Tibial nerve (tissue), 4 donors: ENCODE measurements at regions not wholly inside any gene's neighbourhood (a gene's known extent, or its start where the extent isn't known, plus 50 kb on each side); places are given as distances from the start of the nearest gene placed in this dataset.

Source experiments
- EP300 ChIP-seq, 2 donors: sonication (generic); formaldehyde crosslinking; IDR thresholded peaks; one replicate each; pipeline ENCODE4 v1.6.1; 2017; ENCODE audit warnings: antibody characterized with exemption in 2 of 2, mild to moderate bottlenecking in 1 of 2
- POLR2A ChIP-seq, 2 donors: fragments of 450-650 bp; IDR thresholded peaks; one replicate each; pipeline ENCODE4 v1.6.1; 2017; ENCODE audit warnings: antibody characterized with exemption in 2 of 2, mild to moderate bottlenecking in 2 of 2, moderate library complexity in 2 of 2
- TF ChIP-seq, protein P1 (sequence below), 5 experiments: fragments of 200-600 bp in 3 of 5; fragments of 450-650 bp in 2 of 5; sonication (generic) in 3 of 5; IDR thresholded peaks; one replicate each; pipeline ENCODE4 v1.5.1; 2016 to 2019; ENCODE audit warnings: antibody characterized with exemption in 5 of 5, mild to moderate bottlenecking in 3 of 5, moderate library complexity in 2 of 5

DNA sequence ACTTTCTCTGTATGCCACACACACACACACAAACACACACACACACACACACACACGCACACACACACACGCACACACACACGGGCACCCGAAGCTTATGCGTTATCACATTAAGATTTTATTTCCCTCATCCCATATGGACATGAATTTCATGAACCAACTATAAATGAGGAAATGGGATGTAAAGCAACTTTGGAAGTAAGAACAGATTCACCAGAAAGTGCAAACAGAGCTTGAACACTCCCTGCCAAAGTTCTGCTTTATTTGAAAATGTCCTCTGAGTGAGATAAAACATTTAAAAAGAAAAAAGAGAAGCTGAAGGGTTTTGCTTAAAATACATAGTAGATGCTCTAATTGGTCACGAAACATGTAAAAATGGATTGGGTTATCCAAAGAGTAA, 90.4 kb upstream of the OTX2 start:
- TF ChIP-seq, protein P1, sequence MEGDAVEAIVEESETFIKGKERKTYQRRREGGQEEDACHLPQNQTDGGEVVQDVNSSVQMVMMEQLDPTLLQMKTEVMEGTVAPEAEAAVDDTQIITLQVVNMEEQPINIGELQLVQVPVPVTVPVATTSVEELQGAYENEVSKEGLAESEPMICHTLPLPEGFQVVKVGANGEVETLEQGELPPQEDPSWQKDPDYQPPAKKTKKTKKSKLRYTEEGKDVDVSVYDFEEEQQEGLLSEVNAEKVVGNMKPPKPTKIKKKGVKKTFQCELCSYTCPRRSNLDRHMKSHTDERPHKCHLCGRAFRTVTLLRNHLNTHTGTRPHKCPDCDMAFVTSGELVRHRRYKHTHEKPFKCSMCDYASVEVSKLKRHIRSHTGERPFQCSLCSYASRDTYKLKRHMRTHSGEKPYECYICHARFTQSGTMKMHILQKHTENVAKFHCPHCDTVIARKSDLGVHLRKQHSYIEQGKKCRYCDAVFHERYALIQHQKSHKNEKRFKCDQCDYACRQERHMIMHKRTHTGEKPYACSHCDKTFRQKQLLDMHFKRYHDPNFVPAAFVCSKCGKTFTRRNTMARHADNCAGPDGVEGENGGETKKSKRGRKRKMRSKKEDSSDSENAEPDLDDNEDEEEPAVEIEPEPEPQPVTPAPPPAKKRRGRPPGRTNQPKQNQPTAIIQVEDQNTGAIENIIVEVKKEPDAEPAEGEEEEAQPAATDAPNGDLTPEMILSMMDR (IDR thresholded peaks at IDR 0.05): no peak
- no peak for TF ChIP-seq POLR2A (IDR thresholded peaks at IDR 0.05)
- TF ChIP-seq EP300 (IDR thresholded peaks at IDR 0.05): no peak
